Activated naive CD8-positive, alpha-beta T cell treated with anti-CD3 and anti-CD28 coated beads, Interleukin-2, amount 50 U/mL, for 24 hours (primary cell): ENCODE measurements at regions not wholly inside any gene's neighbourhood (a gene's known extent, or its start where the extent isn't known, plus 50 kb on each side); places are given as distances from the start of the nearest gene placed in this dataset.
"Not testable (repeated sequence)": the region's sequence is repeated elsewhere in the genome, so short reads cannot be mapped to it uniquely, and the experiment has no call there.

ENCODE experiments used
- ATAC-seq: fragments of 150-1000 bp; cut with Tn5 transposase; one replicate; pipeline ENCODE4 v1.10.0; 2021
- DNase-seq: peaks from one replicate; pipeline ENCODE4 v3.0.0; 2021
- H3K27ac Mint-ChIP-seq: one replicate; pipeline ENCODE4 v1.8.0; 2021; ENCODE audit warnings: mild to moderate bottlenecking, mixed read lengths
- H3K27me3 Mint-ChIP-seq: one replicate; pipeline ENCODE4 v1.8.0; 2021; ENCODE audit warnings: mixed read lengths
- H3K36me3 Mint-ChIP-seq: one replicate; pipeline ENCODE4 v1.8.0; 2021; ENCODE audit warnings: low read depth, mixed read lengths
- H3K4me1 Mint-ChIP-seq: one replicate; pipeline ENCODE4 v1.8.0; 2021; ENCODE audit warnings: mixed read lengths
- H3K4me3 Mint-ChIP-seq: one replicate; pipeline ENCODE4 v1.8.0; 2021; ENCODE audit warnings: mild to moderate bottlenecking, moderate library complexity, mixed read lengths
- H3K9me3 Mint-ChIP-seq: one replicate; pipeline ENCODE4 v1.8.0; 2021; ENCODE audit warnings: mixed read lengths

GRCh38 chr7:119197877-119198527, 973.5 kb downstream of the ANKRD7 start:
- Mint-ChIP-seq H3K4me3 (no peak overlapping the region), H3K4me1 (no peaks in the 10 kb centered on the region), H3K9me3 (no peaks in the 10 kb centered on the region), H3K27me3 (no peaks in the 10 kb centered on the region), H3K27ac (no peak overlapping the region), H3K36me3 (no peaks in the 10 kb centered on the region)
- ATAC-seq, result no peak
- peak; percentile 6 for DNase-seq

GRCh38 chr7:119219663-119220062, 995.2 kb downstream of the ANKRD7 start:
- Mint-ChIP-seq H3K27ac (no peak overlapping the region), H3K9me3 (peaks cover 9% of the 10 kb centered on the region), H3K27me3 (no peaks in the 10 kb centered on the region), H3K4me1 (no peaks in the 10 kb centered on the region), H3K4me3 (no peak overlapping the region), H3K36me3 (no peaks in the 10 kb centered on the region)
- DNase-seq (no peak), ATAC-seq (no peak)

GRCh38 chr7:119223930-119224329, 999.4 kb downstream of the ANKRD7 start:
- Mint-ChIP-seq H3K36me3 (no peaks in the 10 kb centered on the region), H3K4me3 (no peak overlapping the region), H3K27me3 (no peaks in the 10 kb centered on the region), H3K4me1 (no peaks in the 10 kb centered on the region), H3K9me3 (peaks cover 8% of the 10 kb centered on the region), H3K27ac (no peak overlapping the region)
- ATAC-seq (no peak), DNase-seq (no peak)

- Mint-ChIP-seq H3K36me3 (no peaks in the 10 kb centered on the region), H3K4me3 (no peak overlapping the region), H3K27me3 (no peaks in the 10 kb centered on the region), H3K4me1 (no peaks in the 10 kb centered on the region), H3K27ac (no peak overlapping the region), H3K9me3 (peaks cover 10% of the 10 kb centered on the region)
- DNase-seq (no peak), ATAC-seq (no peak)
Observed at GRCh38 chr7:119228482-119228881, 1004.0 kb downstream of the ANKRD7 start.

GRCh38 chr7:119232091-119232490, 1007.6 kb downstream of the ANKRD7 start:
- Mint-ChIP-seq H3K27me3 (no peaks in the 10 kb centered on the region), H3K27ac (no peak overlapping the region), H3K4me1 (no peaks in the 10 kb centered on the region), H3K4me3 (no peak overlapping the region), H3K9me3 (peaks cover 5% of the 10 kb centered on the region), H3K36me3 (no peaks in the 10 kb centered on the region)
- no peak for DNase-seq
- no peak for ATAC-seq

- H3K4me3 Mint-ChIP-seq, result no peak overlapping the region
- H3K27ac Mint-ChIP-seq, result no peak overlapping the region
- no peak for DNase-seq
- no peaks in the 10 kb centered on the region for H3K27me3 Mint-ChIP-seq
- peaks cover 5% of the 10 kb centered on the region for H3K9me3 Mint-ChIP-seq
- no peaks in the 10 kb centered on the region for H3K4me1 Mint-ChIP-seq
- no peak for ATAC-seq
- no peaks in the 10 kb centered on the region for H3K36me3 Mint-ChIP-seq
Observed at GRCh38 chr7:119233015-119233414, 1008.5 kb downstream of the ANKRD7 start.

- ATAC-seq (no peak), DNase-seq (no peak)
- H3K36me3 Mint-ChIP-seq, result no peaks in the 10 kb centered on the region
- H3K27me3 Mint-ChIP-seq, result no peaks in the 10 kb centered on the region
- H3K4me3 Mint-ChIP-seq, result no peak overlapping the region
- no peak overlapping the region for H3K27ac Mint-ChIP-seq
- no peaks in the 10 kb centered on the region for H3K9me3 Mint-ChIP-seq
- no peaks in the 10 kb centered on the region for H3K4me1 Mint-ChIP-seq
Observed at GRCh38 chr7:119252962-119253361, 1020.0 kb upstream of the KCND2 start.

GRCh38 chr7:119254742-119255141, 1018.2 kb upstream of the KCND2 start:
- Mint-ChIP-seq H3K4me3 (no peak overlapping the region), H3K36me3 (no peaks in the 10 kb centered on the region), H3K27ac (no peak overlapping the region), H3K9me3 (no peaks in the 10 kb centered on the region), H3K4me1 (no peaks in the 10 kb centered on the region), H3K27me3 (no peaks in the 10 kb centered on the region)
- ATAC-seq (no peak), DNase-seq (no peak)

- H3K27me3 Mint-ChIP-seq, result no peaks in the 10 kb centered on the region
- H3K4me1 Mint-ChIP-seq, result no peaks in the 10 kb centered on the region
- DNase-seq (no peak), ATAC-seq (no peak)
- H3K4me3 Mint-ChIP-seq, result no peak overlapping the region
- no peaks in the 10 kb centered on the region for H3K9me3 Mint-ChIP-seq
- H3K27ac Mint-ChIP-seq, result no peak overlapping the region
- no peaks in the 10 kb centered on the region for H3K36me3 Mint-ChIP-seq
Observed at GRCh38 chr7:119256001-119256400, 1017.0 kb upstream of the KCND2 start.

- Mint-ChIP-seq H3K36me3 (no peaks in the 10 kb centered on the region), H3K4me1 (no peaks in the 10 kb centered on the region), H3K9me3 (no peaks in the 10 kb centered on the region), H3K27me3 (no peaks in the 10 kb centered on the region), H3K27ac (no peak overlapping the region), H3K4me3 (no peak overlapping the region)
- ATAC-seq, result no peak
- DNase-seq, result no peak
Observed at GRCh38 chr7:119256446-119257131, 1016.4 kb upstream of the KCND2 start.

- H3K9me3 Mint-ChIP-seq, H3K27me3 Mint-ChIP-seq: not testable (repeated sequence)
Observed at GRCh38 chr7:119266790-119267189, 1006.2 kb upstream of the KCND2 start.

GRCh38 chr7:119270045-119270464, 1002.9 kb upstream of the KCND2 start:
- H3K27ac Mint-ChIP-seq, result no peak overlapping the region
- peak; percentile 36 for ATAC-seq

More at GRCh38 chr7:119266790-119267189, 1006.2 kb upstream of the KCND2 start:
- not testable (repeated sequence) for ATAC-seq, H3K4me3 Mint-ChIP-seq, H3K27ac Mint-ChIP-seq, H3K36me3 Mint-ChIP-seq, H3K4me1 Mint-ChIP-seq, DNase-seq

GRCh38 chr7:119270644-119271043, 1002.3 kb upstream of the KCND2 start:
- H3K4me3 Mint-ChIP-seq, result no peak overlapping the region
- H3K27me3 Mint-ChIP-seq, result peaks cover 3% of the 10 kb centered on the region
- no peak overlapping the region for H3K27ac Mint-ChIP-seq
- DNase-seq, result no peak
- H3K4me1 Mint-ChIP-seq, result no peaks in the 10 kb centered on the region
- no peaks in the 10 kb centered on the region for H3K9me3 Mint-ChIP-seq
- ATAC-seq, result no peak
- no peaks in the 10 kb centered on the region for H3K36me3 Mint-ChIP-seq

More at GRCh38 chr7:119270045-119270464, 1002.9 kb upstream of the KCND2 start:
- Mint-ChIP-seq H3K4me3 (no peak overlapping the region), H3K36me3 (no peaks in the 10 kb centered on the region), H3K9me3 (no peaks in the 10 kb centered on the region), H3K4me1 (no peaks in the 10 kb centered on the region), H3K27me3 (peaks cover 3% of the 10 kb centered on the region)
- peak; percentile 10 for DNase-seq

- H3K27me3 Mint-ChIP-seq, result peaks cover 3% of the 10 kb centered on the region
- H3K27ac Mint-ChIP-seq, result no peak overlapping the region
- no peak for ATAC-seq
- H3K4me1 Mint-ChIP-seq, result no peaks in the 10 kb centered on the region
- DNase-seq, result no peak
- H3K36me3 Mint-ChIP-seq, result no peaks in the 10 kb centered on the region
- H3K9me3 Mint-ChIP-seq, result no peaks in the 10 kb centered on the region
- no peak overlapping the region for H3K4me3 Mint-ChIP-seq
Observed at GRCh38 chr7:119271147-119271779, 1001.7 kb upstream of the KCND2 start.

- Mint-ChIP-seq H3K9me3 (peaks cover 17% of the 10 kb centered on the region), H3K4me1 (no peaks in the 10 kb centered on the region), H3K27me3 (no peaks in the 10 kb centered on the region), H3K4me3 (no peak overlapping the region), H3K27ac (no peak overlapping the region), H3K36me3 (no peaks in the 10 kb centered on the region)
- ATAC-seq (no peak), DNase-seq (no peak)
Observed at GRCh38 chr7:119281181-119281846, 991.7 kb upstream of the KCND2 start.
